ENCODE measurements at regions not wholly inside any gene's neighbourhood (a gene's known extent, or its start where the extent isn't known, plus 50 kb on each side); places are given as distances from the start of the nearest gene placed in this dataset.

DNA sequence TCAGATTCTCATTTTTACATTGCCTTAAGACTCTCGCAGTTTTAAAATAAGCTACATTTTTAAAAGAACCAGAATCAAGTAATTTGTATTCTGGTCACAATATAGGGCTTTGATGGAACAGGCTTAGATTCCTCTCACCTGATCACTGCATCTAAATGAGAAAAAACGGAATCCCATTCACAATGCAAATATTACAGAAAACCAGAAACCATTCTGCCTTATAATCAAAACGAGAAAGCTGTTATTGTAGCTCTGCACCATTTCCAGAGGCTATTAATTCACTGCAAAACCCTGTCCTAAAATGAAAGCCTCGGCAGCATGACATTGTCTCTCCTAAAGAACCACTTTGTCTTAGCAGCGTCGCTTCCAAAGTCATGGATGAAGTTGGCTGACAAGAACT, 116.1 kb upstream of the ZNF366 start:
- TF ChIP-seq, protein P1, sequence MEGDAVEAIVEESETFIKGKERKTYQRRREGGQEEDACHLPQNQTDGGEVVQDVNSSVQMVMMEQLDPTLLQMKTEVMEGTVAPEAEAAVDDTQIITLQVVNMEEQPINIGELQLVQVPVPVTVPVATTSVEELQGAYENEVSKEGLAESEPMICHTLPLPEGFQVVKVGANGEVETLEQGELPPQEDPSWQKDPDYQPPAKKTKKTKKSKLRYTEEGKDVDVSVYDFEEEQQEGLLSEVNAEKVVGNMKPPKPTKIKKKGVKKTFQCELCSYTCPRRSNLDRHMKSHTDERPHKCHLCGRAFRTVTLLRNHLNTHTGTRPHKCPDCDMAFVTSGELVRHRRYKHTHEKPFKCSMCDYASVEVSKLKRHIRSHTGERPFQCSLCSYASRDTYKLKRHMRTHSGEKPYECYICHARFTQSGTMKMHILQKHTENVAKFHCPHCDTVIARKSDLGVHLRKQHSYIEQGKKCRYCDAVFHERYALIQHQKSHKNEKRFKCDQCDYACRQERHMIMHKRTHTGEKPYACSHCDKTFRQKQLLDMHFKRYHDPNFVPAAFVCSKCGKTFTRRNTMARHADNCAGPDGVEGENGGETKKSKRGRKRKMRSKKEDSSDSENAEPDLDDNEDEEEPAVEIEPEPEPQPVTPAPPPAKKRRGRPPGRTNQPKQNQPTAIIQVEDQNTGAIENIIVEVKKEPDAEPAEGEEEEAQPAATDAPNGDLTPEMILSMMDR (conservative IDR thresholded peaks at IDR 0.05; ENCODE audit: low read depth, low read length) = no peak
- TF ChIP-seq MAZ (IDR thresholded peaks at IDR 0.05; ENCODE audit: borderline replicate concordance, low read depth, low read length) = no peak
- TF ChIP-seq MAFK (IDR thresholded peaks at IDR 0.05; ENCODE audit: low read depth, low read length) = no peak
- no peak for TF ChIP-seq RAD21 (IDR thresholded peaks at IDR 0.05; ENCODE audit: low read length)
- TF ChIP-seq POLR2A (IDR thresholded peaks at IDR 0.05; ENCODE audit: low read depth, low read length) = no peak
- TF ChIP-seq, protein P2, sequence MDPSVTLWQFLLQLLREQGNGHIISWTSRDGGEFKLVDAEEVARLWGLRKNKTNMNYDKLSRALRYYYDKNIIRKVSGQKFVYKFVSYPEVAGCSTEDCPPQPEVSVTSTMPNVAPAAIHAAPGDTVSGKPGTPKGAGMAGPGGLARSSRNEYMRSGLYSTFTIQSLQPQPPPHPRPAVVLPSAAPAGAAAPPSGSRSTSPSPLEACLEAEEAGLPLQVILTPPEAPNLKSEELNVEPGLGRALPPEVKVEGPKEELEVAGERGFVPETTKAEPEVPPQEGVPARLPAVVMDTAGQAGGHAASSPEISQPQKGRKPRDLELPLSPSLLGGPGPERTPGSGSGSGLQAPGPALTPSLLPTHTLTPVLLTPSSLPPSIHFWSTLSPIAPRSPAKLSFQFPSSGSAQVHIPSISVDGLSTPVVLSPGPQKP (IDR thresholded peaks at IDR 0.05; ENCODE audit: borderline replicate concordance, low read depth, low read length) = no peak
- no peak for TF ChIP-seq SMC3 (IDR thresholded peaks at IDR 0.05; ENCODE audit: low read depth, low read length)
- no peak for TF ChIP-seq MXI1 (IDR thresholded peaks at IDR 0.05; ENCODE audit: borderline replicate concordance, low read depth, low read length)
- no peak for TF ChIP-seq BHLHE40 (IDR thresholded peaks at IDR 0.05; ENCODE audit: low read depth, low read length)
- no peak for TF ChIP-seq NFE2L2 (IDR thresholded peaks at IDR 0.05; ENCODE audit: low read depth, low read length)
- no peak for TF ChIP-seq RCOR1 (IDR thresholded peaks at IDR 0.05; ENCODE audit: insufficient replicate concordance, low read length)
